Sigmoid colon (tissue), 6 donors: ENCODE measurements at regions not wholly inside any gene's neighbourhood (a gene's known extent, or its start where the extent isn't known, plus 50 kb on each side); places are given as distances from the start of the nearest gene placed in this dataset.

Experiments
- DNase-seq: peaks from one replicate; pipeline ENCODE4 v3.0.0-alpha.2; 2019
- H3K27ac ChIP-seq, 4 donors: fragments of 200-600 bp; sonication (generic); one replicate each; pipeline ENCODE4 v1.5.1; 2016 to 2019; ENCODE audit warnings: mild to moderate bottlenecking in 1 of 4
- H3K27me3 ChIP-seq, 3 donors: fragments of 200-600 bp; sonication (generic); one replicate each; pipeline ENCODE4 v1.5.1; 2019; ENCODE audit warnings: mild to moderate bottlenecking in 1 of 3
- H3K36me3 ChIP-seq, 4 donors: fragments of 200-600 bp; sonication (generic); one replicate each; pipeline ENCODE4 v1.5.1; 2016 to 2019
- H3K4me1 ChIP-seq, 4 donors: fragments of 200-600 bp; sonication (generic); one replicate each; pipeline ENCODE4 v1.5.1; 2017 to 2019
- H3K4me3 ChIP-seq, 4 donors: fragments of 200-600 bp; sonication (generic); one replicate each; pipeline ENCODE4 v1.5.1; 2017 to 2019; ENCODE audit warnings: mild to moderate bottlenecking in 2 of 4, moderate library complexity in 1 of 4
- H3K9me3 ChIP-seq, 4 donors: fragments of 200-600 bp in 3 of 4; sonication (generic) in 3 of 4; one replicate each; pipeline versions ENCODE4 v1.5.1 to v1.6.1; 2013 to 2019
- CTCF ChIP-seq, 4 experiments: fragments of 450-650 bp in 3 of 4; fragments of 200-600 bp in 1 of 4; IDR thresholded peaks; one replicate each; pipeline ENCODE4 v1.5.1; 2016 to 2019; ENCODE audit warnings: antibody characterized with exemption in 4 of 4, mild to moderate bottlenecking in 3 of 4, moderate library complexity in 2 of 4
- EP300 ChIP-seq, 4 donors: sonication (generic); formaldehyde crosslinking; IDR thresholded peaks; one replicate each; pipeline ENCODE4 v1.6.1; 2017; ENCODE audit warnings: antibody characterized with exemption in 4 of 4
- POLR2A ChIP-seq, 2 donors: fragments of 450-650 bp; IDR thresholded peaks; one replicate each; pipeline ENCODE4 v1.6.1; 2016; ENCODE audit warnings: antibody characterized with exemption in 2 of 2, mild to moderate bottlenecking in 2 of 2, moderate library complexity in 2 of 2
- POLR2AphosphoS5 ChIP-seq, 4 donors: sonication (generic); formaldehyde crosslinking; IDR thresholded peaks; one replicate each; pipeline ENCODE4 v1.6.1; 2017; ENCODE audit warnings: antibody characterized with exemption in 4 of 4
- WGBS, 2 donors: extraction: QIAGEN DNeasy Blood & Tissue Kit; methylation state at CpG; one replicate each; pipeline ENCODE4 v1.1.7; 2013; 5-methylcytosine and 5-hydroxymethylcytosine counted together
- intact Hi-C: fragments of 100-400 bp; cut with DNase I; formaldehyde crosslinking; loops from one replicate; pipeline ENCODE4 v1.15.1; 2023
- donor health status: healthy with polysubstance abuse.
- donor health status: healthy.

DNA sequence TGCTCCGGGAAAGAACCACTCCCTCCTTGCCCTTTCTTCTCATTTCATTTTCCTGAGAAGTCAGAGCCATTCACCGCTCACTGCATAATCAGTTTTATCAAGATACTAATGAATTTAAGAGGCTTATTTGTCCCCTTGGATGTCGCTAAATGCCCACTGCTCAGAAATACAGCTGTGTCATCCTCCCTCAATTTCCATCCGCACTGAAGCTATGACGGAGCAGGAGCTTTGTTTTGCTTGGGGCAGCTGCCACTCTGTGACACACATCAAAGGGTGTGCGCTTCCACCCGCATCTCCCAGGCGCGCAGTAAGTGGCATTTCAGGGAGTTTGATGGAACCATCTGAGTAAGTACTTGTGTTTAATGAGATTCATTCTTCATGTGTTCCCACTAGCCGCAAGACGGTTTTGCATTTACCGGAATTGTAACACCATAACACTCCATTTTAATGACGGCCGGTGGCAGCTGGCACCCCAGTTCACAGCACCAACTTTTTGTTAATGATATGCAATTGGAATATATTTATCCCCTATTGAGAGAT, 103.8 kb upstream of the PARD3 start:
- Histone ChIP-seq H3K9me3 (no peaks in the 10 kb centered on the region), H3K36me3 (no peaks in the 10 kb centered on the region), H3K4me1 (no peaks in the 10 kb centered on the region), H3K27me3 (no peaks in the 10 kb centered on the region), H3K27ac (no peak overlapping the region), H3K4me3 (no peak overlapping the region)
- TF ChIP-seq POLR2AphosphoS5 (IDR thresholded peaks at IDR 0.05) (no peak), EP300 (IDR thresholded peaks at IDR 0.05) (no peak), POLR2A (IDR thresholded peaks at IDR 0.05) (no peak), CTCF (IDR thresholded peaks at IDR 0.05) (no peak)
- DNase-seq = no peak
- 77 to 79% methylated on average over 14 of the region's 14 CpGs for WGBS, 2 donors
- intact Hi-C loops = no loop called here

DNA sequence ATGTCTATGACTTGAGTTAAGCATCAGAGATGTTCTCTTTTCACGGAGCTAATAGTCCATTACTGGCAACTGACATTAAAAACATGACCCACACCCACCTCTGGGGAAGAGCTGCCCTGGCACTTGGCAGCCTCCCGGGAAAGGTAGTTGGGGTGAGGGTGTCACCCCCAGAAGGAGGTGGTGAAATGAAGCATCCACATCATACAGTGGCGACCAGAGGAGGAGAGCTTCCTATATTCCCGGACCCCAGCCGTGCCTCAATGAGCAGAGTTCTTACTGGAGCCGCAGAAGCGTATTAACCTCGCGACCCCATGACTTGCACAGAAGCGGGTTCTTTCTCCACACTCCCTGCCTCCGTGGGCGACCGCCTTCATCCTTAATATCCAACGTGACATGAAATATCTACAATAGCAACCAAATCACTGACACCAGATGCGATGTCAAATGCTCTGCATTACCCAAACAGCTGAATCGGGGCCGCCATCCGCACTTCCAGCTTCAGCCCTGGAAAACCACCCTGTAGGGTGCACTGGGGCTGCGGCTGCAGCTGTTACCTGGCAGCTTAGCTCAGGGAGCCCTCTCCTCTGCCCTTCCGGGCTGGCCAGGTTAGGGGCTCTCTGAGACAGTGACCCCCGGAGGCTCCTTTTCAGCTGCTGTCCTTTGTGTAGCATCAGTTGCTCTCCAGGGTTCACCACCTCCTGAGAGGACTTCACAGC, 103.1 kb upstream of the PARD3 start:
- intact Hi-C loops = no loop called here
- TF ChIP-seq POLR2A (IDR thresholded peaks at IDR 0.05) = no peak
- no peak for TF ChIP-seq POLR2AphosphoS5 (IDR thresholded peaks at IDR 0.05)
- TF ChIP-seq CTCF (IDR thresholded peaks at IDR 0.05) = no peak
- no peak for TF ChIP-seq EP300 (IDR thresholded peaks at IDR 0.05)
- Histone ChIP-seq H3K36me3 (no peaks in the 10 kb centered on the region), H3K9me3 (no peaks in the 10 kb centered on the region), H3K27me3 (no peaks in the 10 kb centered on the region), H3K27ac (no peak overlapping the region), H3K4me1 (no peaks in the 10 kb centered on the region), H3K4me3 (no peak overlapping the region)
- no peak for DNase-seq
- 84 to 88% methylated on average over 21 of the region's 21 CpGs for WGBS, 2 donors

GRCh38 chr10:34916314-34916713, 101.2 kb upstream of the PARD3 start:
- no peak for TF ChIP-seq EP300 (IDR thresholded peaks at IDR 0.05)
- TF ChIP-seq POLR2AphosphoS5 (IDR thresholded peaks at IDR 0.05) = peak in 1 of 4 donors; percentile 24
- Histone ChIP-seq H3K36me3 (no peaks in the 10 kb centered on the region), H3K27ac (no peak overlapping the region), H3K4me3 (no peak overlapping the region), H3K4me1 (no peaks in the 10 kb centered on the region), H3K9me3 (no peaks in the 10 kb centered on the region), H3K27me3 (no peaks in the 10 kb centered on the region)
- 67 to 77% methylated on average over 3 of the region's 3 CpGs for WGBS, 2 donors
- intact Hi-C loops = no loop called here
- DNase-seq = no peak

GRCh38 chr10:34912771-34913170, 97.7 kb upstream of the PARD3 start:
- H3K4me1 ChIP-seq = peaks cover 0 to 25% (median 10%) of the 10 kb centered on the region in 4 donors
- intact Hi-C loops = no loop called here
- no peaks in the 10 kb centered on the region for H3K9me3 ChIP-seq
- WGBS, 2 donors = 94 to 95% methylated on average over 5 of the region's 5 CpGs
- no peaks in the 10 kb centered on the region for H3K36me3 ChIP-seq
- no peaks in the 10 kb centered on the region for H3K27me3 ChIP-seq
- no peak overlapping the region for H3K27ac ChIP-seq
- no peak for TF ChIP-seq EP300 (IDR thresholded peaks at IDR 0.05)
- TF ChIP-seq POLR2A (IDR thresholded peaks at IDR 0.05) = no peak
- TF ChIP-seq POLR2AphosphoS5 (IDR thresholded peaks at IDR 0.05) = no peak
- no peak for TF ChIP-seq CTCF (IDR thresholded peaks at IDR 0.05)
- H3K4me3 ChIP-seq = no peak overlapping the region
- DNase-seq = peak; percentile 6

GRCh38 chr10:34911661-34912205, 96.6 kb upstream of the PARD3 start:
- no peak for TF ChIP-seq POLR2A (IDR thresholded peaks at IDR 0.05)
- TF ChIP-seq POLR2AphosphoS5 (IDR thresholded peaks at IDR 0.05) = no peak
- TF ChIP-seq CTCF (IDR thresholded peaks at IDR 0.05) = no peak
- no peak for TF ChIP-seq EP300 (IDR thresholded peaks at IDR 0.05)
- H3K27ac ChIP-seq = no peak overlapping the region
- intact Hi-C loops = no loop called here
- no peaks in the 10 kb centered on the region for H3K36me3 ChIP-seq
- H3K4me3 ChIP-seq = no peak overlapping the region
- peak; percentile 41 for DNase-seq
- 90 to 94% methylated on average over 6 of the region's 6 CpGs for WGBS, 2 donors
- no peaks in the 10 kb centered on the region for H3K9me3 ChIP-seq
- H3K27me3 ChIP-seq = no peaks in the 10 kb centered on the region
- H3K4me1 ChIP-seq = peaks cover 0 to 27% (median 11%) of the 10 kb centered on the region in 4 donors
